ENCODE measurements at regions not wholly inside any gene's neighbourhood (a gene's known extent, or its start where the extent isn't known, plus 50 kb on each side); places are given as distances from the start of the nearest gene placed in this dataset.

DNA sequence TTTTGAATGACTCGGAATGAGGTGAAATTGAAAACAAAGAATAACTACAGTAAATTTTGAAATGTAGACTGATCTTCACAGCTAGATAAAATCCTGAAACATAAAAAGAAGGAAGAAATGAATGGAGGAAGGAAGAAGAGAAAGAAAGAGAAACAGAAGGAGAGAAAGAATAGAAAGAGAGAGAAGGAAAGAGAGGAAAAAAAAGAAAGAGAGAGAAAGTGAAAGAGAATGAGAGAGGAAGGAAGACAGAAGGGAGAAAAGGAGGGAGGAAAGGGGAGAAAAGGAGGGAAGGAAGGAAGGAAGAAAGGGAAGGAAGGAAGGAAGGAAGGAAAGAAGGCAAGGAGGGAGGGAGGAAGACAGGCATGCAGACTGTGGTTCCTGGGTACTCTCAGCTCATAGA is 982.6 kb downstream of the BCL11A start:
- DNase-seq (ENCODE audit: low spot score): no peak

DNA sequence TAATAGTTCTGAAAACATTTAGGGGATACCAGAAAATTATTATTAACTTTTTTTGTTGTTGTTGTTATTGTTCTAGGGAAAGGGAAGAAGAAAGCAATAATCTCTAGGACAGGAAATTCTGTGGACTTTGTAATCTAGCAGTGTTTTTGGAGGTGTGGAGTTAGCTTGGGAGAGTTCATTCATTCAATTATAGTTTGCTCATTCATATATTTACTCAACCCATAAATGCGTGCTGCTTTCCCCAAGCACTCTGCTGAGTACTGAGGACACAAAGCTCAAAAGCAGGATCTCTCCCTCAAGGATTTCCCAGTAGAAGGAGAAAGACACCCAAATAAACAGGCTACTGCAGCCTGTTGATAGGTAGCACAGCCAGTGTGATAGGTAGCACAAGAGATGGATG is 984.3 kb downstream of the BCL11A start:
- DNase-seq (ENCODE audit: low spot score): no peak

DNA sequence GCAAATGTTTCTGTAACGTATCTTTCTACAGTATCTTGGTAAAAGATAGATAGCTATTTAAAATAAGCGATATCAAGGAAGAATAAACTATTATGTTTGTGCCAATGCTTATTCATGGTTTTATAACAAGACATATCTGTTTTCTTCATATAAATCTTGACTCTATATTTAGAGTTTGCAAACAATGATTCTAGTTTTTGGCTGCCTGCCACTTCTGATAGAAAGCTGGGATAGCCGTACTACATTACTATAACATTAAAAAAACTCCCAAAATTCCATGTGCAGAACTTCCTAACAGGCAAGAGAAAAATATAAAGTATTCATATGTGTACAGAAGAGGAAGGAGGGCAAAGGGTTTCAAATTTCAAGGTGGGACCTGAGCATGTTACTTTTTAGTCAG is 985.0 kb downstream of the BCL11A start:
- no peak for DNase-seq (ENCODE audit: low spot score)

DNA sequence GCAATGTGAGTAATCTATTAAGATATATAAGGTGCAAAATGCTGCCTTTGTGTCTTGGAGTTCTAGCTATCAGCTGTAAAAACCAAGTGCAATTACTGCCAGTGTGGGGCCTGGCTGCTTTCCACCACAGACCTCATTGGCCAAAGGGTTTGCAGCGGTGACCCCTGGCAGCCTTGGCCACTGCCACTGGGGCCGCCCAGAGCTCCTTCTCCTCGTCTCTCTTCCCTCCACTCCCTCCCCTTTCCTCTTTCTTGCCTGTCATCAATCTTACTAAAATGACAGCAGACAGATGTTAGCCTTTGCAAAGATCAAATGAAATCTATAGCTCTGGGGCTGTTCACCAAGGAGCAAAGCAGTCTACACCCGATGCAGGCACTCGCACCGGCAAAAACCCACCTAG is 986.3 kb downstream of the BCL11A start:
- no peak for DNase-seq (ENCODE audit: low spot score)

DNA sequence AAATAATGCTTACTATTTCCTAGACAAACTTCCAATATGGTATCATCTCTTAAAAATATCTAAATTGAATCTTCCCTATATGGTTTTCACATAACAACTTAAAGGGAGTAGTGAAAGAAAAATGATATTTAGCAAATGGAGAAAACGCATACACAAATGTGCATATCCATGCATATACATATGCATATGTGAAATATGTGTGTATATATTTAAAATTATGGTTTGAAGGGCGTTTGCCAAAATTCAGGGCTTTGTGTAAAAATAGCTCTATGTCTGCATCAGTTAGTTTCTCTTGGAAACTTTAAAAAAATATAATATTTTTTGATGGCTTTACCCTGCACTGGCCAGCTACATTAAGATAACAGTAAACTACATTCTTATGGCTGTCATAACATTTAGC is 986.7 kb downstream of the BCL11A start:
- no peak for DNase-seq (ENCODE audit: low spot score)

DNA sequence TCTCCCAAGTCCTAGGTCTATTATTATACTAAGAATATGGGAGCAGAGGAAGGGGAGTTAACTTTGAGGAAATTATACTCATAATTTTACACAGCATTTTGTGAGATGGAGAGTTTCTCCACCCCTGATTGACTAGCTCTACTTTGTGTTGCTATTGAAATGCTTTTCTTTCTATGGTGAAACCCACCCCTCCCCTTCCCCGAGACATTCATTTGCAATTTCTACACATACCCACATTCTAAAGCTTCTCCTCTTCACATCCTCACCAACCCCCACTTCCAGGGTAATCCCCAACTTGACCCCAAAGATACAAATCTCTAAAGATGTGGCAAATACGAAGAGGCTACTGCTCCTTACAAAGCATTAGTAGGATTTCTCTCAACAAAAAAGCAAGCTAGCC is 992.2 kb downstream of the BCL11A start:
- DNase-seq (ENCODE audit: low spot score): no peak

DNA sequence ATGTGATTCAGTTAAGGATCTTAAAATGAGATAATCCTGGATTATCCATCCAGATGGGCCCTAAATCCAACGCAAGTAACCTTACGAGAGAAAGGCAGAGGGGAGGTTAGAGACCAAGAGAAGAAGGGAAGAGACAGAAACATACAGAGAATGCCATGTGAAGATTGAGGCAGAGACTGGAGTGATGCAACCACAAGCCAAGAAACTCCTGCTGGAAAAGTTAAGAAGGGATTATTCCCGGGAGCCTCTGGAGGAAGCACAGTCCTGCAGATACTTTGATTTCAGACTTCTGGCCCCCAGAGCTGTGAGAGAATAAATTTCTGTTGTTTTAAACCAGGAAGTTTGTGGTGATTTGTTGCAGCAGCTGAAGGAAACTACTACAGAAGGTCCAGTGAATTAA is 992.7 kb downstream of the BCL11A start:
- DNase-seq (ENCODE audit: low spot score): no peak

DNA sequence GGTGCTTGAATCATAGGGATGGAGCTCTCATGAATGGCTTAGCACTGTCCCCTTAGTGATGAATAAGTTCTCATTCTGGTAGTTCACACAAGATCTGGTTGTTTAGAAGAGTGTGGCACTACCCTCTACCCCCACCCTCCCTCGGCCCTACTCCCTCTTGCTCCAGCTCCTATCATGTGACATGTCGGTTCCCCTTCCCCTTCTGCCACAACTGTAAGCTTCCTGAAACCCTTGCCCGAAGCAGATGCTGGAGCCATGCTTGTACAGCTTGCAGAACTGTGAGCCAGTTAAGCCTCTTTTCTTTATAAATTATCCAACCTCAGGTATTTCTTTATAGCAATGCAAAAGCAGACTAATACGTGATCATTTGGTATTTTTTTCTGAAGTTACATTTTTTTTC is 1012.6 kb downstream of the BCL11A start:
- DNase-seq (ENCODE audit: low spot score): no peak

DNA sequence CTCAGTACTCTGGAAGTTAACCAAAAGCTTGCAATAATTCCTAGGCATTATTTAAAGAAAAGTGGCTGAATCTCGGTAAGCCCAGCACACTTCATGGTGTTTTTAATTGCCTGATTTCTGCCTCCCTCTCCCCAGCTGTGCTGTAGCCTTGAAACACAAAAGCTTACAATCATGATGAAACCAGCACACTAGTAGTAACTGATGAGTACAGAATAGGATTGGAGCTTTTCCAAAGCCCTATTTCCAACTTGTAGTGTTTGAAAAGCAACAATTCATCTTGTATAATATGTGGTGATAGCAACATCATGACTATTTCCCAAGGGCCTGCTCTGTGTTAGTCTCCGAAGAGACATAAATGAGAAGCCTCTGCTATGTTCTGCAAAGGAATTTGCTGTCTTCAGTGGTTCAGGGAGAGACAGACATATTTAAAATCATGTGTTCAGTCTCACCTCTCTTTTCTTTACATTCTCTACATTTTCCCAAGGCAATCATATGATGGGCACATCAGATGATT is 1015.0 kb downstream of the BCL11A start:
- no peak for DNase-seq (ENCODE audit: low spot score)

DNA sequence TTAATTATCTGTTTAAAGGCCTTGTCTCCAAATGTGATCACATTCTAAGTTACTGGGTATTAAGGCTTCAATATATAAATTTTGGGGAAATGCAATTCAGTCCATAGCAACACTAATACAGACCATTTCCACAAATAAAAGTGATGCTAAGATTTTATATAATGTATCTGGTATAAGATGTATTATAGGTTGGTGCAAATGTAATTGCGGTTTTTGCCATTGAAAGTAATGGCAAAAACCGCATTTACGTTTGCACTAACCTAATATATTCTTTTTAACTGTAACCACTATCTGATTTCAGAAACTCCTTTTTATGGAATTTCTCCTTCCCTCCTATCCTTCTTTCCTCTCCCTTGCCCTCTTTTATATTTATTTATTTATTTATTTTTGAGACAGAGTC is 1020.6 kb downstream of the BCL11A start:
- no peak for DNase-seq (ENCODE audit: low spot score)

DNA sequence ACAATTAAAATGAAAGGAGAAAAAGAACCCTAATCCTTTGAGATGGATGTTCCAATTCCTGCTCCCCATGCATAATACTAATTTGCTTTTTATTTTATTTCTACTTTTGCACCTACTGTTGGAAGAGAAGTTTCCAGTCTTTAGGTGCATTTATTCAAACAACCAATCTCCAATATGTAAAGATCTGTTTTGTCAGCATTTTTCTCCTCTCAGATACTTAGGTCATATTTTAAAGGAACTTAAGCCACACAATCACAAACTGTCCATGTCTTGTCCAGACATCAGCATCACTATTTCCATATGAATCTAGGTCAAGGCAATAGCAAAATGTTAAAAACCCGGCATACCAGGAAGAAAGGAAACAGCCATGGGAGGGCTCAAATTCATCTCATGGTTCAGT is 1023.2 kb downstream of the BCL11A start:
- no peak for DNase-seq (ENCODE audit: low spot score)

DNA sequence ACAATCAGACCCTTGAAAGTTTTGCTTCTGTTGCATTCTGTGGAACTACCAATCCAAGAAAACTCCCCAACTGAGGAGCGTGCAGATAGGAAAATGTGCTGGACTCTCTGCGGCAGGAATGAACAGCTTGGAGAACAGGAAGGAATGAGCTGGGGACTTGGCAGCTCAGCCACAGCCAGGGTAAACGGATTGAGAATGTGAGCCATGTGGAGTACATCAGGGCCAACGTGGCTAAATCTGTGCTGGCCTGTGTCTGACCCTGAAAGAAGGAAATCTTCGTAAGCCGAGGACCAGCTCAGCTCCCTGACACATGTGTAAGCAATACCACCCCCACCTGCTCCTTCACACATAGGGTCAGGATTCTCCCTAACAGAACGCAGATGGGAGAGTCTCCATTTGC is 1023.7 kb downstream of the BCL11A start:
- no peak for DNase-seq (ENCODE audit: low spot score)

DNA sequence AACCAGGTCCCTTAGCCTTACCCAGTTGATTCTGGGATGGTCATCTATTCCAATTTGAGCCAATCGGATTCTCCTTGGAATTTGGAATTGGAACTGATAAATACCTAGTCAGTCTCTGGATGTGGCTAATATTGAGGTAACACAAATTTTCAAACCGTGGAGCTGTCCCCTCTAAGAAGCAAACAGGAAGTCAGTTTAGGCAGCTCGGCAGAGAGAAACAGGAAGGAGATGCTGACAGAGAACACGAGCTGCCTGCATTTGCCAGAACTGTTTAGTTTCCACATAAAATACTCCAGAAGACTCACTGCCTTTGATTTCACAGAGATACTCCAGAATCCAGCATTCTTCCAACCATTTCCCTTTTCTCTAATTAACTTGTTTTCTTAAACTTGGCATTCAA is 1024.9 kb downstream of the BCL11A start:
- DNase-seq (ENCODE audit: low spot score): no peak

DNA sequence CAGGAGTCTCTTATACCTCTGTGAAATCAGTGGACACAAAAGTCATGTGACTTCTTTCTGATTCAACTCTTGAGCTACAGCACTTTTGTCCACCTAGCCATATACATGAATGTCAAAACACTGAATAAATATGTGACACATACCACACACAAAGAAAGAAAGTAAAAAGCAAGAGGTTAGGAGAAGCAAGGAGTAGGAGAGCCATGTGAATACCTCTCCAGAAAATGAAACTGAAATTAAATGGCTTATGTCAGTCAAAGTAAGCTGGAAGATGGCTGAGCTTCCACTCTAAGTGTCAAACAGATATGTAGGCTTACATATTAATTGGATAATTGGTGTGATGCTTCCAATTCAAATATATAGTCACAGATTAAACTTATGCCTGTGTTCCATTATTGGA is 1050.5 kb downstream of the BCL11A start:
- DNase-seq (ENCODE audit: low spot score): no peak

DNA sequence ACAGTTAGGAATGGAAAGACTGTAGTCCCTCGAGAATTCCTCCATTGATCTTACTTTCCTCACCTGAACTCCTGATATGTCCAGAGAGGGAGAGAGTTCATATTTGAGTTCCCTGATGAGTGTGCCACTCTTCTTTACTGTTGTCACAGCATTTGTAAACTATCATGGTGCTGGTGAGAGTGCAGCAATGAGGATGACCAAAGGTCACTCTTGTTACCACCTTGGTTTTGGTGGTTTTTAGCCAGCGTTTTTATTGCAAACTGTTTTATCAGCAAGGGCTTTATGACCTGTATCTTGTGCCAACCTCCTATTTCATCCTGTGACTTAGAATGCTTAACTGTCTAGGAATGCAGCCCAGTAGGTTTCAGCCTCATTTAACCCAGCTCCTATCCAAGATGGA is 1062.5 kb downstream of the BCL11A start:
- peak; percentile 21 for DNase-seq (ENCODE audit: low spot score)

DNA sequence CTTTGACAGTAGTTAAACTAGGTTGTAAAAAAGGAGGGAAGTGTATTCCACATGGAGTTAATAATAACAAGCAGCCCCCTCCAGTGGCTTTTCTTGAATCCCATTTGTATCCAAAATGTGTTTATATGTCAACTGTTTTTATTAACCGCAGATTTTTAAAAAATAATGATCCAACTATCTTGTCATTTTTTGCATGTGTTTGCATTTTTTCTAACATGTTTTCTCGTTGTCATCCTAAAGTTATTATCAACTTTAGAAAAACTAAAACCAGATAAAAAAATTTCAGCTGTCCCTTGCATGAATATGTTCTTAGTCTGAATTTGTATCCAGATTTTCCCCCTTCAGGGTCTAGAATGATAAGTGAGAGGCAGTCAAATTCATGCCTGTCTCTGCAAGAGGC is 1063.3 kb downstream of the BCL11A start:
- DNase-seq (ENCODE audit: low spot score): no peak

DNA sequence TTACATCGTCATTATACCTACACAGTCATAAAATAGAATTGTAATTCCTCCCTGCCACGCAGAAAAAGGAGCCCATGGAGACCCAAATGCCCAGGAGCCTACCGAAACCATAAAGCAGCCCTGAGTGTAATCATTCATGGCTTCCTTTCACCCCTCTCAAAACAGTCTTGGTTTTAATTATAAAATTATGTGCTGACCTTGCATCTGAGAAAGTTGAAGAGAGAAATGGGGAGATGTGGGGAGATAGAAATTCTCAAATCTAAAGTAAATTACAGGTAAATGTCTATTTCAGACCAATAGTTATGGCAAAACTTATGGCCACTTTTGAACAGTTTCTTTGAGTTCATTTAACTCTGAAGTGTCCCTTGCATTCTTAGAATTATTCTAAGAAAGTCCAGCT is 1068.8 kb downstream of the BCL11A start:
- DNase-seq (ENCODE audit: low spot score): no peak

DNA sequence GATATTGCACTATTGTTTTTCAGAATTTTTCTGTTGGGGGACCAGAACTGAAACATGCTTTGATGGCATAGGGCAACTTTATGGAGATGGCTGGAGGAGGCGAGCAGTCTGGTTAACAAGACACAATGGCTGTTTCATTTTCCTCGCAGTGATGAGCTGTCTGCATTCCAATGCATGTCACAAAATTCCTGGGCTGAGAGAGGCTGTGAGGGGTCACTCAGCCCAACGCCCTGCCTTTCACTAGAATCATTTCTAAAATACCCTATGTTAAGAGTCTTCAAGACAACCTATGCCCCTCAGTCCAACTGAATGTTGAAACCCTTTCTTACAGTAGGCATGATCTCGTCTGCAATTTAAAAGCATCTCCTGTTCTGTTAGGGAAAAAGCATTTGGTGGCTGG is 1090.0 kb downstream of the BCL11A start:
- DNase-seq (ENCODE audit: low spot score): no peak

DNA sequence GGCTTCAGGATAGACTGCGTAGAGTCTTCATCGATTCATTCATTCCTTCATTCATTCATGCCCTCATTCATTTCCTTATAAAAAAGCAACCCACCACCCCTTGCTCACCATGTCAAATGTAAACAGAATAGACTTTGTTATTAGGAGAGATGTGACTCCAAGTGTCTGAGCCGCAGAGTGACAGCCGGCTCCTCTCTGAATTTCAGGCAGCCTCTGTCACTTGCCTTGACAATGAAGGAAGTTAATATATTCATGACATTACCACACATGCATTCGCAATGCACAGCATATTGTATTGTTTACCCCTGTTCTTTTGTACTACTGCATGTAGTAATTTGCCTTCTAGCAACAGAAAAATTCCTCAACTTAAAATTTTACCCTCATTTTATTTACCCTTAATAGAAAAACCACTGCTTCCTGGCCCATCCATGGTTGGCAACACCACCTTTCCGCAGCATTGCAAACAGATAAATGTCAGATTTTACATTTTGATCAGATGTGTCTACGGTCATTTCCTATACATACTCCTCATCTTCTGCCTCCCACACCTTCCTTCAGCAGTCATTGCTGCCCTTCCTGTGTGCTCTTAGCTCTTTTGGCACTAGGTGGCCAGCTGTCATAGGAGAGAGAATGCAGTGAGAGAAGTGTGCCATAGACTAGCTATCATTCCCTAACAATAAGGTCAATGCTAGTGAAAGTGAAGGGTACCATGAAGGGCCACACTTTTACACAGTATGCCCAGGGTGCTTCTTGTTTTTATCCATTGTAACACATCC is 1090.8 kb downstream of the BCL11A start:
- DNase-seq (ENCODE audit: low spot score): peak; percentile 10

DNA sequence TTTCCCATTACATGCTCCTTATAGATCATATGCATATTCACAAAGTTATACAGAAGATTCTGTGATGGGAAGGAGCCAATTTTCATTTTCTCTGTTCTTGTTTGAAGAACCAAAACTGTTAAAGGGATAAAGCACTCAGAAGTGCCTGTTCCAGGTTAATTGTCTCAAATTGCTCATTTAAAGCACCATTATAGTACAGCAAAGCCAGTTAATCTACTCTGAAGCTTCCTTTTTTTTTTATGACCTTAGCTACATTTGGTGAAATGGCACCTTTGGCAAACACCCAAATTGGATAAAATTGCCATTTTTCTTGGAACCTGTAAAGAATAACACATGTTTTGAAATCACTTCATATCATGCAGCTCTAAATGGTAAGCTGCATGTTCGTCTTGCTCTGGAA is 1092.3 kb downstream of the BCL11A start:
- no peak for DNase-seq (ENCODE audit: low spot score)

DNA sequence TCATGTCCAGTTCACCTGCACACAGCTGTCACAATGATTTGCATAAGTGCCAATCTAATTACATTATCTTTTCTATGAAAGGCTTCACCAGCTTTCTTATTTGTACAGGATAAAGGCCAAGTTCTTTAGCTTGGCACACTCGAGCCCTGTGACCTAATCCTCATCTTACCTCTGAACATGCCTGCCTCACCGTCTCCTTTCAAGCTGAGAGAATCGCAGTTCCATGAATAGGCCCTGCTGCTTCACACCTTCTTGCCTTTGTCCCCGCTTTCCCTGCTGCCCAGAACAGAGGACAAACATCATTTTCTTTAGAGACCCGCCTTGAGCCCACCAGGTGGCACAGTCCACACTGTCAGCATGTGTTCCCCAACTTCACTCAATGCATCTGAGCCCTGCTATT is 1094.7 kb downstream of the BCL11A start:
- DNase-seq (ENCODE audit: low spot score): no peak

DNA sequence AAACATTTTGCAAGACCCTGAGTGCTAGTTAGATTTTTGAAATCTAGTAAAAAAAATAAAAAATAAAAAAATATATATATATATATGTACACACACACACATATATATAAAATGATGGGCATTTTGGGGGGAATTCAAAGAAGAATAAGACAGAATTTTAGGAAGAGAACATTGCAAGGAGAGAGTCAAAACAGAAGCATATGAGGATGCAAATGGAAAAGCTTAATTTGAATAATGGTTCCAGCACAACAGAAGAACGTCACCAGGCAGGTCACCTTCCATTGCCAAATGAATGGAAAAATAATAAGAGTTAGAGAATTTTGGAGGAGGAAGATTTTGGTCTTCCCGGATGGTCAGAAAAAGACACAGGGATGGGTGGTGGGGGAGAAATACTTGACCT is 1097.2 kb downstream of the BCL11A start:
- DNase-seq (ENCODE audit: low spot score): no peak

DNA sequence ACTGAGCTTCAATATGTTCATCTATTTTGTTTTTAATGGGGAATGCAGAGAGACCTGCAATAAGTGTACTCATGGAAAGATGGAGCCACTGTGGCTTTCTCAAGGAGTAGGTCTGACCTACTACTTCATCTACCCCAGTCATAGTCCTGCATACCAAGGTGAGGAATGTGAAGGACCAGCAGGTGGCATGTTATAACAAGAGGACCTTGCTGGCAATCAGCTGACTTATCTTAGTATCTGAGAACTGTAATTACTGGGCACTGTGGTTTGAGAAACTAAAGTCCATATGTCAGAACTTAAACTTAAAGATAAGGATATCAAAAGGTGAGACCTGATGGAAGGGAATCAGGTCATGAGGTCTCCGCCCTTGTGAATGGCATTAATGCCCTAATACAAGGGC is 1104.2 kb downstream of the BCL11A start:
- peak; percentile 4 for DNase-seq (ENCODE audit: low spot score)

DNA sequence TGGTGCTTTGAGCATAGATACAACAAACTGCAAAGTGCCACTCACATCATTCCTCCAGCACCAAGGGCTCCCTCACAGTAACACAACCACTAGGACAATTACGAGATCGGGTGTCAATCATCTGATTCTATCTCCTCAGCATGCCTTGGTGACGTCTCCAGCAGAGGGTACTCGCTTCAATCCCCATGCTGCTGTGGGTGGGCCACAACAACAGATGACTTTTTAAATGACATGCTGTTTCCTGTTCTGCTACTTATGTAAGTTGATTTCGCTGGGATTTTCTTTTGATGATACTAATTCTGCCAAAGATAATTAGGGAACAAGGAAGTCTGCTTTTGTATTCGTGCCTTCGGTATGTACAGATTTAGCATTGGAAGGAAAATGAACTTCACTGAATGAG is 1113.0 kb downstream of the BCL11A start:
- DNase-seq (ENCODE audit: low spot score): no peak
